CD4-positive, CD25-positive, alpha-beta regulatory T cell (primary cell): ENCODE measurements at regions not wholly inside any gene's neighbourhood (a gene's known extent, or its start where the extent isn't known, plus 50 kb on each side); places are given as distances from the start of the nearest gene placed in this dataset.

Source experiments
- ATAC-seq, 2 donors: fragments of 150-1000 bp; cut with Tn5 transposase; one replicate each; pipeline ENCODE4 v1.10.0; 2021; ENCODE audit warnings: low read depth in 2 of 2, moderate number of reproducible peaks in 2 of 2, moderate library complexity in 1 of 2
- DNase-seq, 3 donors: peaks; one replicate each; pipeline versions ENCODE4 v3.0.0 to v3.0.0-alpha.2; 2012 to 2022; ENCODE audit warnings: mixed read lengths in 1 of 3
- H3K27ac ChIP-seq: one replicate; pipeline ENCODE4 v1.7.0; 2013; ENCODE audit warnings: mild to moderate bottlenecking, low read length; ENCODE audit not compliant: insufficient read depth, poor library complexity, severe bottlenecking
- H3K27me3 ChIP-seq: one replicate; pipeline ENCODE4 v1.7.0; 2013; ENCODE audit warnings: low read length; ENCODE audit not compliant: control insufficient read depth, insufficient read depth
- H3K36me3 ChIP-seq: one replicate; pipeline ENCODE4 v1.7.0; 2013; ENCODE audit warnings: mild to moderate bottlenecking, low read length, moderate library complexity; ENCODE audit not compliant: control insufficient read depth, insufficient read depth
- H3K4me1 ChIP-seq: 2 replicates; pipeline ENCODE4 v1.7.0; 2013; ENCODE audit warnings: mild to moderate bottlenecking, low read length; ENCODE audit not compliant: insufficient read depth, control insufficient read depth, poor library complexity, severe bottlenecking
- H3K4me3 ChIP-seq: one replicate; pipeline ENCODE4 v1.7.0; 2013; ENCODE audit warnings: low read depth, mild to moderate bottlenecking, low read length, moderate library complexity
- H3K9me3 ChIP-seq, 2 experiments: 1 replicate in 1 of 2; 2 replicates in 1 of 2; pipeline ENCODE4 v1.7.0; 2013; ENCODE audit warnings: low read length in 2 of 2, mild to moderate bottlenecking in 1 of 2, moderate library complexity in 1 of 2; ENCODE audit not compliant: control insufficient read depth in 2 of 2
- H3K27ac Mint-ChIP-seq, 3 donors: one replicate each; pipeline ENCODE4 v1.8.0; 2020 to 2022; ENCODE audit warnings: mild to moderate bottlenecking in 3 of 3, mixed read lengths in 3 of 3, moderate library complexity in 2 of 3
- H3K27me3 Mint-ChIP-seq: one replicate; pipeline ENCODE4 v1.8.0; 2022; ENCODE audit warnings: mild to moderate bottlenecking, mixed read lengths
- H3K36me3 Mint-ChIP-seq: one replicate; pipeline ENCODE4 v1.8.0; 2020; ENCODE audit warnings: mixed read lengths
- H3K4me1 Mint-ChIP-seq, 4 donors: one replicate each; pipeline ENCODE4 v1.8.0; 2020 to 2022; ENCODE audit warnings: mixed read lengths in 4 of 4, mild to moderate bottlenecking in 1 of 4
- H3K4me3 Mint-ChIP-seq, 4 donors: one replicate each; pipeline ENCODE4 v1.8.0; 2020 to 2022; ENCODE audit warnings: mild to moderate bottlenecking in 4 of 4, mixed read lengths in 4 of 4, moderate library complexity in 3 of 4
- H3K9me3 Mint-ChIP-seq, 7 donors: one replicate each; pipeline ENCODE4 v1.8.0; 2020 to 2022; ENCODE audit warnings: mixed read lengths in 7 of 7, mild to moderate bottlenecking in 3 of 7, moderate library complexity in 2 of 7

GRCh38 chr14:53571641-53572328 is 384.8 kb downstream of the BMP4 start:
- Histone ChIP-seq H3K27ac (no peak overlapping the region), H3K27me3 (no peaks in the 10 kb centered on the region), H3K4me1 (no peaks in the 10 kb centered on the region), H3K36me3 (no peaks in the 10 kb centered on the region), H3K9me3 (no peaks in the 10 kb centered on the region), H3K4me3 (no peak overlapping the region)
- ATAC-seq (no peak), DNase-seq (no peak)
- Mint-ChIP-seq H3K4me3 (no peak overlapping the region), H3K36me3 (peaks cover 3% of the 10 kb centered on the region), H3K27me3 (no peaks in the 10 kb centered on the region), H3K9me3 (peaks cover 0 to 12% (median 3%) of the 10 kb centered on the region in 7 donors), H3K4me1 (no peaks in the 10 kb centered on the region), H3K27ac (no peak overlapping the region)

GRCh38 chr14:53570411-53571387 is 385.9 kb downstream of the BMP4 start:
- peaks cover 0 to 10% (median 3%) of the 10 kb centered on the region in 7 donors for H3K9me3 Mint-ChIP-seq
- DNase-seq = no peak
- H3K27me3 ChIP-seq = no peaks in the 10 kb centered on the region
- H3K36me3 ChIP-seq = no peaks in the 10 kb centered on the region
- no peaks in the 10 kb centered on the region for H3K4me1 Mint-ChIP-seq
- H3K4me1 ChIP-seq = no peaks in the 10 kb centered on the region
- H3K4me3 Mint-ChIP-seq = no peak overlapping the region
- H3K27me3 Mint-ChIP-seq = no peaks in the 10 kb centered on the region
- no peak overlapping the region for H3K27ac Mint-ChIP-seq
- H3K27ac ChIP-seq = no peak overlapping the region
- H3K9me3 ChIP-seq = no peaks in the 10 kb centered on the region
- ATAC-seq = no peak
- H3K4me3 ChIP-seq = no peak overlapping the region
- H3K36me3 Mint-ChIP-seq = peaks cover 3% of the 10 kb centered on the region

GRCh38 chr14:53569446-53569845 is 387.2 kb downstream of the BMP4 start:
- Mint-ChIP-seq H3K27me3 (no peaks in the 10 kb centered on the region), H3K27ac (no peak overlapping the region), H3K4me3 (no peak overlapping the region), H3K4me1 (no peaks in the 10 kb centered on the region), H3K36me3 (peaks cover 1% of the 10 kb centered on the region), H3K9me3 (peaks cover 0 to 8% (median 2%) of the 10 kb centered on the region in 7 donors)
- H3K36me3 ChIP-seq = no peaks in the 10 kb centered on the region
- no peaks in the 10 kb centered on the region for H3K9me3 ChIP-seq
- DNase-seq (no peak), ATAC-seq (no peak)
- H3K27me3 ChIP-seq = no peaks in the 10 kb centered on the region
- H3K4me1 ChIP-seq = no peaks in the 10 kb centered on the region
- no peak overlapping the region for H3K4me3 ChIP-seq
- H3K27ac ChIP-seq = no peak overlapping the region

DNA sequence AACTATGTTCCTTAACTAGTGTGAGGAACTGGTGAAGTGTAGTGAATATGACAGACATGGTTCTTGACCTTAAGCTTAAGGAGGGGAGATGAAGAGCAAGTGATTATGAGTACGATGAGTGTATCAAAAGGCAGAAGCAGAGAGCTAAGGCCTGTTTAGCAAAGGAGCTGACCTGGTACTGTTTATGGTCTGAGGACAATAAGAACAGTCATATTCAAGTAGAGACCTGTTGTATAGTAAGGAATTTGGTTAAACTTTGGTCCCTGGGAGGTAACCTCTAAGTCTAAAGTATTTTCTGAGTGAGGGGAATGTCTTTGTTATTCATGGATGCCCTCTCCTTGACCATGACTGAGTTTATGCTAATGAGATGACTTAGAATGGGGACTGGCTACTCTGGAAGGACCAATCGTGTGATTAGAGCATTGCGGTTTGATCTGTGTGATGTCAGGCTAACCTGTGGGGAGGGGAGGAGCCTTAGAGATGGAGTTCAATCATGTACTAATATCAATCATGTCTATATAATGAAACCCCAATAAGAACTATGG is 389.3 kb downstream of the BMP4 start:
- Histone ChIP-seq H3K9me3 (peaks cover 0 to 2% of the 10 kb centered on the region in 2 experiments), H3K4me1 (no peaks in the 10 kb centered on the region), H3K36me3 (no peaks in the 10 kb centered on the region), H3K4me3 (no peak overlapping the region), H3K27ac (no peak overlapping the region), H3K27me3 (no peaks in the 10 kb centered on the region)
- H3K27me3 Mint-ChIP-seq = no peaks in the 10 kb centered on the region
- H3K36me3 Mint-ChIP-seq = no peaks in the 10 kb centered on the region
- no peak for DNase-seq
- no peak overlapping the region for H3K27ac Mint-ChIP-seq
- H3K4me3 Mint-ChIP-seq = no peak overlapping the region
- no peaks in the 10 kb centered on the region for H3K4me1 Mint-ChIP-seq
- H3K9me3 Mint-ChIP-seq = peaks cover 0 to 9% (median 2%) of the 10 kb centered on the region in 7 donors
- ATAC-seq = no peak

GRCh38 chr14:53564870-53565269 is 391.8 kb downstream of the BMP4 start:
- Histone ChIP-seq H3K36me3 (no peaks in the 10 kb centered on the region), H3K4me1 (no peaks in the 10 kb centered on the region), H3K9me3 (peaks cover 2 to 11% of the 10 kb centered on the region in 2 experiments), H3K4me3 (no peak overlapping the region), H3K27me3 (no peaks in the 10 kb centered on the region), H3K27ac (no peak overlapping the region)
- no peaks in the 10 kb centered on the region for H3K4me1 Mint-ChIP-seq
- DNase-seq (no peak), ATAC-seq (no peak)
- no peak overlapping the region for H3K27ac Mint-ChIP-seq
- peaks cover 2 to 18% (median 5%) of the 10 kb centered on the region in 7 donors for H3K9me3 Mint-ChIP-seq
- H3K27me3 Mint-ChIP-seq = no peaks in the 10 kb centered on the region
- no peak overlapping the region for H3K4me3 Mint-ChIP-seq
- no peaks in the 10 kb centered on the region for H3K36me3 Mint-ChIP-seq

DNA sequence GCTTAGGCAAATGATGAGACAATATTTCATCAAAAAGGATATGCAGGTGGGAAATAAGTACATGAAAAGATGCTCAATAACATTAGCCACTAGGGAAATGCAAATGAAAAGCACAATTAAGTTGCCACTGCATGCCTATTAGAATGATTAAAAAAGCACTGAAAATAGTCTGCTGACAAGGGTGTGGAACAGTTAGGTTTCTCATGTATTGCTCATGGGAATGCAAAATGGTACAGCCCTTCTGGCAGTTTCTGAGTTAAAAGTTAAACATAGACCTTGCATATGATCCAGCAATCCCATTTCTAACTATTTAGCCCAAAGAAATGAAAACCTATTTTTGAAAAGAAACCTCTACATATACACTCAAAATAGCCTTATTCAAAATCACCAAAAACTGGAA is 393.0 kb downstream of the BMP4 start:
- Histone ChIP-seq H3K27me3 (no peaks in the 10 kb centered on the region), H3K4me1 (no peaks in the 10 kb centered on the region), H3K36me3 (no peaks in the 10 kb centered on the region), H3K4me3 (no peak overlapping the region), H3K9me3 (peaks cover 2 to 11% of the 10 kb centered on the region in 2 experiments), H3K27ac (no peak overlapping the region)
- Mint-ChIP-seq H3K27ac (no peak overlapping the region), H3K4me1 (no peaks in the 10 kb centered on the region), H3K4me3 (no peak overlapping the region), H3K27me3 (no peaks in the 10 kb centered on the region), H3K9me3 (peaks cover 2 to 18% (median 5%) of the 10 kb centered on the region in 7 donors), H3K36me3 (no peaks in the 10 kb centered on the region)
- ATAC-seq (no peak), DNase-seq (no peak)

DNA sequence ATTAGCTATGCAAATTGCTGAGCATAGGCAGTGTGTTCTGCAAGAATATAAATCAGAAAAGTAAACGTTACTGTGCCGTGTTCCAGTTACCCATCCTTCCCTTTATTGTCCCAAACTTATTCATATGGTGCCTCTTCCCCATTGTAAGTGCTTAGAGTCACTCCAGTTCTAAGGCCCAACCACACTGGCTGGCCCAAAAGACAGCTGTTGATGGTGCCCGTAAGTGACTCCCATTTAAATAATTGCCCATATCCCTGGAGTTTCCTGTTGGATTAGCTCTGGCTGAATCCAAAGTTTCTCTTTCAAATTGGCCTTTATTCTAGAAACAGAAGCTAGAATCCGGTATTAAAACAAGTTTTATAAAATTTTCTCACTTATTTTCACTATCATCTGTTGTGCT is 400.1 kb upstream of the DDHD1 start:
- Mint-ChIP-seq H3K4me1 (no peaks in the 10 kb centered on the region), H3K9me3 (peaks cover 0 to 8% (median 3%) of the 10 kb centered on the region in 7 donors), H3K36me3 (no peaks in the 10 kb centered on the region), H3K27me3 (no peaks in the 10 kb centered on the region), H3K4me3 (no peak overlapping the region), H3K27ac (no peak overlapping the region)
- Histone ChIP-seq H3K27ac (no peak overlapping the region), H3K27me3 (no peaks in the 10 kb centered on the region), H3K4me3 (no peak overlapping the region), H3K36me3 (no peaks in the 10 kb centered on the region), H3K9me3 (no peaks in the 10 kb centered on the region), H3K4me1 (no peaks in the 10 kb centered on the region)
- no peak for ATAC-seq
- no peak for DNase-seq
